OCI-LY7 (cell line): ENCODE measurements at regions not wholly inside any gene's neighbourhood (a gene's known extent, or its start where the extent isn't known, plus 50 kb on each side); places are given as distances from the start of the nearest gene placed in this dataset.
"Not testable (repeated sequence)": the region's sequence is repeated elsewhere in the genome, so short reads cannot be mapped to it uniquely, and the experiment has no call there.

Source experiments
- BruUV-seq: library from RNA; stranded (reverse); fragments of 400-500 nt; replicated peaks from 2 replicates; lab custom pipeline; 2021; lab: Mats Ljungman, UMichigan
- CTCF ChIA-PET: fragments of 300-600 bp; sonication (Branson Sonifier 250); formaldehyde crosslinking; loops from one replicate; lab custom pipeline; 2022; ENCODE audit warnings: antibody characterized with exemption; ENCODE audit not compliant: unreplicated experiment; lab: Charles Lee
- POLR2A ChIA-PET: fragments of 300-600 bp; sonication (Branson Sonifier 250); formaldehyde crosslinking; loops from one replicate; lab custom pipeline; 2022; ENCODE audit warnings: antibody characterized with exemption; lab: Charles Lee
- DNase-seq: peaks from one replicate; pipeline ENCODE4 v3.0.0-alpha.2; 2015; ENCODE audit warnings: low spot score
- H2AFZ ChIP-seq: fragments of 200-600 bp; sonication (generic), shearing (Covaris generic); 2 replicates; pipeline ENCODE4 v1.6.1; 2014; ENCODE audit warnings: mild to moderate bottlenecking, antibody characterized with exemption, low read length, moderate library complexity
- H3K27ac ChIP-seq: fragments of 200-600 bp; sonication (generic); 2 replicates; pipeline ENCODE4 v1.5.1; 2014; ENCODE audit warnings: mixed run types, low read depth, mild to moderate bottlenecking, moderate library complexity, low read length, inconsistent platforms; ENCODE audit not compliant: poor library complexity, severe bottlenecking
- H3K36me3 ChIP-seq: fragments of 200-600 bp; sonication (generic); 2 replicates; pipeline ENCODE4 v1.6.1; 2014; ENCODE audit warnings: mild to moderate bottlenecking, antibody characterized with exemption, low read length, moderate library complexity, mixed read lengths; ENCODE audit not compliant: insufficient read depth
- H3K4me1 ChIP-seq: fragments of 200-600 bp; sonication (generic); 2 replicates; pipeline ENCODE4 v1.5.1; 2014; ENCODE audit warnings: mild to moderate bottlenecking, low read length; ENCODE audit not compliant: insufficient read depth, poor library complexity, severe bottlenecking
- H3K4me2 ChIP-seq: fragments of 200-600 bp; sonication (generic); 2 replicates; pipeline ENCODE4 v1.6.1; 2014; ENCODE audit warnings: mild to moderate bottlenecking, low read length
- H3K4me3 ChIP-seq: fragments of 200-600 bp; sonication (generic); 2 replicates; pipeline ENCODE4 v1.5.1; 2014; ENCODE audit warnings: mild to moderate bottlenecking, low read depth, low read length; ENCODE audit not compliant: poor library complexity, severe bottlenecking
- H3K79me2 ChIP-seq: fragments of 200-600 bp; sonication (generic); 2 replicates; pipeline ENCODE4 v1.6.1; 2016; ENCODE audit warnings: low read depth, mild to moderate bottlenecking, low read length, moderate library complexity, mixed read lengths; ENCODE audit not compliant: insufficient read depth
- H3K9me2 ChIP-seq: fragments of 200-600 bp; sonication (generic); 2 replicates; pipeline ENCODE4 v1.6.1; 2016; ENCODE audit warnings: mild to moderate bottlenecking, low read length, mixed read lengths; ENCODE audit not compliant: insufficient read depth
- H3K9me3 ChIP-seq: fragments of 200-600 bp; sonication (generic); 2 replicates; pipeline ENCODE4 v1.6.1; 2014; ENCODE audit warnings: mild to moderate bottlenecking, mixed run types, low read length, mixed read lengths
- H4K20me1 ChIP-seq: fragments of 200-600 bp; sonication (generic); 2 replicates; pipeline ENCODE4 v1.6.1; 2014; ENCODE audit warnings: mild to moderate bottlenecking, antibody characterized with exemption, low read length, moderate library complexity, mixed read lengths; ENCODE audit not compliant: insufficient read depth
- CTCF ChIP-seq: fragments of 200-600 bp; sonication (generic); conservative IDR thresholded peaks from 2 replicates; pipeline ENCODE4 v1.5.1; 2014; ENCODE audit warnings: mild to moderate bottlenecking, antibody characterized with exemption, low read length, moderate library complexity, mixed read lengths
- EZH2phosphoT487 ChIP-seq: fragments of 200-600 bp; sonication (generic); IDR thresholded peaks from 2 replicates; pipeline ENCODE4 v1.6.1; 2018; ENCODE audit warnings: low read depth, borderline replicate concordance, mild to moderate bottlenecking, mixed run types, antibody characterized with exemption, low read length, moderate library complexity, mixed read lengths
- intact Hi-C: fragments of 100-400 bp; cut with micrococcal nuclease; formaldehyde crosslinking; loops from one replicate; pipeline ENCODE4 v1.10.0; 2022; ENCODE audit not compliant: unreplicated experiment

- ChIA-PET CTCF (no interaction called here), POLR2A (interaction anchor here (0.5 kb wide), 1 partner anchor 1967 kb away, joined by 3 read pairs; no protein-coding TSS in a partner anchor)
- no TSS peak for BruUV-seq
- intact Hi-C loops: no loop called here
- H3K4me2 ChIP-seq: no peak overlapping the region
- H3K36me3 ChIP-seq: no peaks in the 10 kb centered on the region
- H3K9me2 ChIP-seq: no peaks in the 10 kb centered on the region
- TF ChIP-seq CTCF (no peak), EZH2phosphoT487 (no peak)
- no peaks in the 10 kb centered on the region for H3K4me1 ChIP-seq
- no peak overlapping the region for H2AFZ ChIP-seq
- H3K27ac ChIP-seq: no peak overlapping the region
- H3K9me3 ChIP-seq: no peaks in the 10 kb centered on the region
- no peak for DNase-seq
- H3K79me2 ChIP-seq: no peaks in the 10 kb centered on the region
- no peaks in the 10 kb centered on the region for H4K20me1 ChIP-seq
- H3K4me3 ChIP-seq: no peak overlapping the region
Measured at GRCh38 chr12:18887368-18887767, 149.4 kb downstream of the CAPZA3 start.

GRCh38 chr12:18888047-18888446, 150.1 kb downstream of the CAPZA3 start:
- BruUV-seq: no TSS peak
- no peaks in the 10 kb centered on the region for H3K9me3 ChIP-seq
- no peaks in the 10 kb centered on the region for H3K9me2 ChIP-seq
- TF ChIP-seq EZH2phosphoT487: no peak
- TF ChIP-seq CTCF: no peak
- H3K4me1 ChIP-seq: no peaks in the 10 kb centered on the region
- H4K20me1 ChIP-seq: no peaks in the 10 kb centered on the region
- ChIA-PET CTCF (no interaction called here), POLR2A (interaction anchor here (0.5 kb wide), 1 partner anchor 1967 kb away, joined by 3 read pairs; no protein-coding TSS in a partner anchor)
- H2AFZ ChIP-seq: no peak overlapping the region
- H3K79me2 ChIP-seq: no peaks in the 10 kb centered on the region
- DNase-seq: no peak
- intact Hi-C loops: no loop called here
- H3K27ac ChIP-seq: no peak overlapping the region
- no peak overlapping the region for H3K4me2 ChIP-seq
- no peaks in the 10 kb centered on the region for H3K36me3 ChIP-seq
- no peak overlapping the region for H3K4me3 ChIP-seq

- H2AFZ ChIP-seq, CTCF ChIA-PET, H3K4me1 ChIP-seq, intact Hi-C loops, H3K4me2 ChIP-seq, H3K27ac ChIP-seq, BruUV-seq, H3K79me2 ChIP-seq, H3K9me2 ChIP-seq, H4K20me1 ChIP-seq, H3K4me3 ChIP-seq, H3K36me3 ChIP-seq, DNase-seq, H3K9me3 ChIP-seq, POLR2A ChIA-PET: not testable (repeated sequence)
Measured at GRCh38 chr12:18890621-18891020, 152.7 kb downstream of the CAPZA3 start.
